NCI-H1436 treated with DMSO at 0.1 percent for 48 hours (cell line): ENCODE measurements at regions not wholly inside any gene's neighbourhood (a gene's known extent, or its start where the extent isn't known, plus 50 kb on each side); places are given as distances from the start of the nearest gene placed in this dataset.
A peak's percentile ranks its signal among the peaks of the same experiment; 100 is the strongest.

Experiments
- DNase-seq: peaks from one replicate; lab custom pipeline; 2025; lab: John Stamatoyannopoulos, UW

- DNase-seq: no peak
Observed at GRCh38 chr12:24044941-24045703, 95.7 kb upstream of the SOX5 start.

- DNase-seq: no peak
Observed at GRCh38 chr12:24042651-24043050, 93.2 kb upstream of the SOX5 start.

- no peak for DNase-seq
Observed at GRCh38 chr12:24039113-24039525, 89.6 kb upstream of the SOX5 start.

- DNase-seq: no peak
Observed at GRCh38 chr12:24038211-24038997, 88.9 kb upstream of the SOX5 start.

- DNase-seq: no peak
Observed at GRCh38 chr12:24036438-24037216, 87.2 kb upstream of the SOX5 start.

- DNase-seq: no peak
Observed at GRCh38 chr12:24034894-24035293, 85.4 kb upstream of the SOX5 start.

- DNase-seq: no peak
Observed at GRCh38 chr12:24034160-24034559, 84.7 kb upstream of the SOX5 start.

- no peak for DNase-seq
Observed at GRCh38 chr12:24027352-24027751, 77.9 kb upstream of the SOX5 start.

- DNase-seq: no peak
Observed at GRCh38 chr12:24025153-24025798, 75.8 kb upstream of the SOX5 start.

- no peak for DNase-seq
Observed at GRCh38 chr12:24023081-24023480, 73.6 kb upstream of the SOX5 start.

GRCh38 chr12:24021164-24021502 is 71.7 kb upstream of the SOX5 start:
- no peak for DNase-seq

GRCh38 chr12:24020397-24021163 is 71.1 kb upstream of the SOX5 start:
- DNase-seq: no peak

- no peak for DNase-seq
Observed at GRCh38 chr12:24015833-24016160, 66.3 kb upstream of the SOX5 start.

GRCh38 chr12:24014915-24015832 is 65.7 kb upstream of the SOX5 start:
- peak; percentile 57 for DNase-seq

GRCh38 chr12:24014240-24014639 is 64.8 kb upstream of the SOX5 start:
- no peak for DNase-seq

- no peak for DNase-seq
Observed at GRCh38 chr12:24012528-24012927, 63.1 kb upstream of the SOX5 start.

GRCh38 chr12:24011927-24012507 is 62.5 kb upstream of the SOX5 start:
- no peak for DNase-seq

GRCh38 chr12:24008166-24008565 is 58.7 kb upstream of the SOX5 start:
- DNase-seq: no peak
